ENCODE measurements at regions not wholly inside any gene's neighbourhood (a gene's known extent, or its start where the extent isn't known, plus 50 kb on each side); places are given as distances from the start of the nearest gene placed in this dataset.

DNA sequence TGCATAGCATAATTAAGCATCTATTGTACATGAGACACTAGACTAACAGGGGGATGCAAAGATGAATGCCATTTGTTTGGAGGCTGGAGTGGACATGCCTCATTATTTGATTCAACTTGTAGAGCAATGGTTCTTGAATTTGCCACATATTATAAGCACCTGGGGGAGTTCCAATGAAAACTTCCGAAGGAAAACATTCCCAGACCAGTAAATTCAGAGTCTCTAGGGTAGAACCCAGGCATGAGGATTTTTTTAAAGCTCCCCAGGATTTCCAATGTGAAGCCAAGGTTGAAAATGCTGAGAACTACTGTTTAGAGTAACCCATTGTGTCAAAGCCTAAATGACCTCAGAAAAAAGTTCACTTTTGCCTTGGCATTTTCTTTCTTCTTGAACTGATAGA is 93.9 kb upstream of the ITGA1 start:
- Histone ChIP-seq H2AFZ (ENCODE audit: low read length) (no peak overlapping the region), H3K27ac (replicated peaks; ENCODE audit: low read length) (no peak overlapping the region), H2AK5ac (ENCODE audit: low read depth, low read length) (no peak overlapping the region), H3K4me2 (ENCODE audit: insufficient read depth, low read length, poor library complexity, severe bottlenecking) (no peak overlapping the region), H3K79me1 (ENCODE audit: low read depth, low read length) (no peaks in the 10 kb centered on the region), H2BK12ac (ENCODE audit: low read length) (no peak overlapping the region), H3K36me3 (replicated peaks in 1 of 2; ENCODE audit: control insufficient read depth in 2 of 2, insufficient read depth in 2 of 2, low read length in 2 of 2) (no peaks in the 10 kb centered on the region), H3K9ac (ENCODE audit: low read depth, low read length, poor library complexity) (no peak overlapping the region), H3K4me3 (ENCODE audit: low read length in 2 of 2) (no peak overlapping the region), H2BK120ac (ENCODE audit: low read depth, low read length) (no peak overlapping the region), H3K4me1 (ENCODE audit: control insufficient read depth in 2 of 2, insufficient read depth in 1 of 2, low read depth in 1 of 2, low read length in 2 of 2) (peaks cover 0 to 2% of the 10 kb centered on the region in 2 donors), H3K18ac (ENCODE audit: low read length) (no peak overlapping the region), H4K8ac (ENCODE audit: low read depth, low read length) (no peak overlapping the region), H3K4ac (ENCODE audit: low read length) (no peak overlapping the region), H3K9me3 (replicated peaks in 1 of 2; ENCODE audit: control insufficient read depth in 2 of 2, insufficient read depth in 1 of 2, low read depth in 1 of 2, low read length in 2 of 2) (no peaks in the 10 kb centered on the region), H2BK5ac (ENCODE audit: low read length) (no peak overlapping the region), H4K91ac (ENCODE audit: low read depth, low read length, poor library complexity) (no peak overlapping the region), H3K27me3 (ENCODE audit: control insufficient read depth in 3 of 3, insufficient read depth in 3 of 3, low read depth in 1 of 3, low read length in 3 of 3) (peaks cover 0 to 7% (median 0%) of the 10 kb centered on the region in 3 experiments), H3K14ac (ENCODE audit: low read length) (no peak overlapping the region), H2BK15ac (ENCODE audit: low read length) (no peak overlapping the region), H3K23ac (ENCODE audit: low read depth, low read length, poor library complexity) (no peak overlapping the region)
- WGBS, 2 donors (ENCODE audit: extremely low coverage in 2 of 2, insufficient read length in 2 of 2, insufficient replicate concordance in 1 of 2): no CpG with 5 or more reads among the region's 1 CpG
- no peak for DNase-seq (ENCODE audit: low spot score)

DNA sequence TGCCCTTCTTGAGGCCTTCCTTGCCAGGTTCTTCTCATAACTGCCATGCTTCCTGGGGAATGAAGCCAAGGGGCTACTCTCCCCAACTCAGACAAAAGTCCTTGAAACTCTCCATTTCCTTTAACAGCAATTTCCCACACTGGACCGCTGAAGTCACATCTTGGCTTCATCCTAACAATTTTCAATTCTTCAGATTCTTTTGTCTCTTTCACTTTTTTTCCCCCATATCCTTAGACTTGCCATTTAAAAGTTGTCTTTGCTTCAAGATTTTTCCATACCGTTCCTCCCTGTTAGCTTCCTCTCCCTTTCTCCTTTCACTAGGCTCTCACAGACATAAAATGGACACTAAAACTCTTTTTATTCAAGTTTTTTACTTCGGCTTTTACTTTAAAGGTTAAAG is 93.1 kb upstream of the ITGA1 start:
- no peak for DNase-seq (ENCODE audit: low spot score)
- Histone ChIP-seq H3K4me1 (ENCODE audit: control insufficient read depth in 2 of 2, insufficient read depth in 1 of 2, low read depth in 1 of 2, low read length in 2 of 2) (peaks cover 0 to 2% of the 10 kb centered on the region in 2 donors), H3K18ac (ENCODE audit: low read length) (no peak overlapping the region), H3K79me1 (ENCODE audit: low read depth, low read length) (no peaks in the 10 kb centered on the region), H3K27ac (replicated peaks; ENCODE audit: low read length) (no peak overlapping the region), H3K27me3 (ENCODE audit: control insufficient read depth in 3 of 3, insufficient read depth in 3 of 3, low read depth in 1 of 3, low read length in 3 of 3) (peaks cover 0 to 7% (median 0%) of the 10 kb centered on the region in 3 experiments), H2BK120ac (ENCODE audit: low read depth, low read length) (no peak overlapping the region), H2BK15ac (ENCODE audit: low read length) (no peak overlapping the region), H2AK5ac (ENCODE audit: low read depth, low read length) (no peak overlapping the region), H3K4me3 (ENCODE audit: low read length in 2 of 2) (no peak overlapping the region), H2BK12ac (ENCODE audit: low read length) (no peak overlapping the region), H3K4me2 (ENCODE audit: insufficient read depth, low read length, poor library complexity, severe bottlenecking) (no peak overlapping the region), H3K4ac (ENCODE audit: low read length) (no peak overlapping the region), H2BK5ac (ENCODE audit: low read length) (no peak overlapping the region), H3K9ac (ENCODE audit: low read depth, low read length, poor library complexity) (no peak overlapping the region), H3K23ac (ENCODE audit: low read depth, low read length, poor library complexity) (no peak overlapping the region), H3K14ac (ENCODE audit: low read length) (no peak overlapping the region), H4K8ac (ENCODE audit: low read depth, low read length) (no peak overlapping the region), H4K91ac (ENCODE audit: low read depth, low read length, poor library complexity) (no peak overlapping the region), H3K9me3 (replicated peaks in 1 of 2; ENCODE audit: control insufficient read depth in 2 of 2, insufficient read depth in 1 of 2, low read depth in 1 of 2, low read length in 2 of 2) (no peaks in the 10 kb centered on the region), H3K36me3 (replicated peaks in 1 of 2; ENCODE audit: control insufficient read depth in 2 of 2, insufficient read depth in 2 of 2, low read length in 2 of 2) (no peaks in the 10 kb centered on the region), H2AFZ (ENCODE audit: low read length) (no peak overlapping the region)
- WGBS, 2 donors (ENCODE audit: extremely low coverage in 2 of 2, insufficient read length in 2 of 2, insufficient replicate concordance in 1 of 2): no CpG with 5 or more reads among the region's 3 CpGs

DNA sequence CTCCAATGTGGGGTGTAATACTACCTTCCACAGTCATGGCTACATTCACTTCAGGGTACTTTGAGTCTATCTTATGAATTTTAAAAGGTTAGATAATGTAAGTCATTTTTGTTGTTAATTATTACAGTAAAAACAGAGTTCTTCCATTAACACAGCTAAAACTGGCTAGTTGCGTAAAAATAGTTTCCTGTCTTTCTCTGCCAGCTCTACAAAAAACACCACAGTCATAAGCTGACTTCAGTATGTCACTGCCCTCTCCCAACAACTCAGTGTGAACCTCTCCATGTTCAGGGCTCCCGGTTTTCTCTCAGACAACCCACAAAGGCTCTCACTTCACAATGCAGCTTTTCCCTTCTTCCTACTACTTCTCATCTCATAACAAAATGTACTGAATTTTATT is 84.8 kb upstream of the ITGA1 start:
- no peak overlapping the region for H3K9ac ChIP-seq (ENCODE audit: low read depth, low read length, poor library complexity)
- H3K4me2 ChIP-seq (ENCODE audit: insufficient read depth, low read length, poor library complexity, severe bottlenecking): no peak overlapping the region
- H2AK5ac ChIP-seq (ENCODE audit: low read depth, low read length): no peak overlapping the region
- no peak overlapping the region for H3K4ac ChIP-seq (ENCODE audit: low read length)
- H3K27ac ChIP-seq (replicated peaks; ENCODE audit: low read length): no peak overlapping the region
- H3K36me3 ChIP-seq (replicated peaks in 1 of 2; ENCODE audit: control insufficient read depth in 2 of 2, insufficient read depth in 2 of 2, low read length in 2 of 2): no peaks in the 10 kb centered on the region
- DNase-seq (ENCODE audit: low spot score): no peak
- H3K23ac ChIP-seq (ENCODE audit: low read depth, low read length, poor library complexity): no peak overlapping the region
- no peaks in the 10 kb centered on the region for H3K27me3 ChIP-seq (ENCODE audit: control insufficient read depth in 3 of 3, insufficient read depth in 3 of 3, low read depth in 1 of 3, low read length in 3 of 3)
- no peak overlapping the region for H3K4me3 ChIP-seq (ENCODE audit: low read length in 2 of 2)
- no peak overlapping the region for H2BK120ac ChIP-seq (ENCODE audit: low read depth, low read length)
- H3K18ac ChIP-seq (ENCODE audit: low read length): no peak overlapping the region
- H3K79me1 ChIP-seq (ENCODE audit: low read depth, low read length): no peaks in the 10 kb centered on the region
- H2AFZ ChIP-seq (ENCODE audit: low read length): no peak overlapping the region
- H3K4me1 ChIP-seq (ENCODE audit: control insufficient read depth in 2 of 2, insufficient read depth in 1 of 2, low read depth in 1 of 2, low read length in 2 of 2): peaks cover 0 to 3% of the 10 kb centered on the region in 2 donors
- no peak overlapping the region for H4K91ac ChIP-seq (ENCODE audit: low read depth, low read length, poor library complexity)
- H2BK5ac ChIP-seq (ENCODE audit: low read length): no peak overlapping the region
- no peaks in the 10 kb centered on the region for H3K9me3 ChIP-seq (replicated peaks in 1 of 2; ENCODE audit: control insufficient read depth in 2 of 2, insufficient read depth in 1 of 2, low read depth in 1 of 2, low read length in 2 of 2)
- no peak overlapping the region for H4K8ac ChIP-seq (ENCODE audit: low read depth, low read length)
- no peak overlapping the region for H3K14ac ChIP-seq (ENCODE audit: low read length)
- no CpG with 5 or more reads among the region's 2 CpGs for WGBS, 2 donors (ENCODE audit: extremely low coverage in 2 of 2, insufficient read length in 2 of 2, insufficient replicate concordance in 1 of 2)
- H2BK12ac ChIP-seq (ENCODE audit: low read length): no peak overlapping the region
- no peak overlapping the region for H2BK15ac ChIP-seq (ENCODE audit: low read length)

GRCh38 chr5:52703321-52703720 is 84.4 kb upstream of the ITGA1 start:
- no peak overlapping the region for H2BK5ac ChIP-seq (ENCODE audit: low read length)
- H3K27ac ChIP-seq (replicated peaks; ENCODE audit: low read length): no peak overlapping the region
- H4K91ac ChIP-seq (ENCODE audit: low read depth, low read length, poor library complexity): no peak overlapping the region
- no peaks in the 10 kb centered on the region for H3K36me3 ChIP-seq (replicated peaks in 1 of 2; ENCODE audit: control insufficient read depth in 2 of 2, insufficient read depth in 2 of 2, low read length in 2 of 2)
- no peaks in the 10 kb centered on the region for H3K27me3 ChIP-seq (ENCODE audit: control insufficient read depth in 3 of 3, insufficient read depth in 3 of 3, low read depth in 1 of 3, low read length in 3 of 3)
- no peak overlapping the region for H4K8ac ChIP-seq (ENCODE audit: low read depth, low read length)
- H3K79me1 ChIP-seq (ENCODE audit: low read depth, low read length): no peaks in the 10 kb centered on the region
- no peak overlapping the region for H3K4ac ChIP-seq (ENCODE audit: low read length)
- peaks cover 0 to 3% of the 10 kb centered on the region in 2 donors for H3K4me1 ChIP-seq (ENCODE audit: control insufficient read depth in 2 of 2, insufficient read depth in 1 of 2, low read depth in 1 of 2, low read length in 2 of 2)
- no peak overlapping the region for H3K4me3 ChIP-seq (ENCODE audit: low read length in 2 of 2)
- H2BK12ac ChIP-seq (ENCODE audit: low read length): no peak overlapping the region
- no peak for DNase-seq (ENCODE audit: low spot score)
- H3K9me3 ChIP-seq (replicated peaks in 1 of 2; ENCODE audit: control insufficient read depth in 2 of 2, insufficient read depth in 1 of 2, low read depth in 1 of 2, low read length in 2 of 2): no peaks in the 10 kb centered on the region
- no peak overlapping the region for H2AK5ac ChIP-seq (ENCODE audit: low read depth, low read length)
- H2AFZ ChIP-seq (ENCODE audit: low read length): no peak overlapping the region
- H3K14ac ChIP-seq (ENCODE audit: low read length): no peak overlapping the region
- H3K23ac ChIP-seq (ENCODE audit: low read depth, low read length, poor library complexity): no peak overlapping the region
- H3K9ac ChIP-seq (ENCODE audit: low read depth, low read length, poor library complexity): no peak overlapping the region
- no peak overlapping the region for H2BK120ac ChIP-seq (ENCODE audit: low read depth, low read length)
- no peak overlapping the region for H2BK15ac ChIP-seq (ENCODE audit: low read length)
- H3K18ac ChIP-seq (ENCODE audit: low read length): no peak overlapping the region
- no peak overlapping the region for H3K4me2 ChIP-seq (ENCODE audit: insufficient read depth, low read length, poor library complexity, severe bottlenecking)
